ENCODE measurements at regions not wholly inside any gene's neighbourhood (a gene's known extent, or its start where the extent isn't known, plus 50 kb on each side); places are given as distances from the start of the nearest gene placed in this dataset.
"Not testable (repeated sequence)": the region's sequence is repeated elsewhere in the genome, so short reads cannot be mapped to it uniquely, and the experiment has no call there.

- DNase-seq (ENCODE audit: low spot score in 2 of 2) (no peak), ATAC-seq (no peak)
- Mint-ChIP-seq H3K27ac (no peak overlapping the region), H3K36me3 (no peaks in the 10 kb centered on the region), H3K9me3 (peaks cover 0 to 5% of the 10 kb centered on the region in 2 donors)
Observed at GRCh38 chr4:79160962-79161361, 164.9 kb downstream of the NAA11 start.

GRCh38 chr4:79158705-79159104, 167.2 kb downstream of the NAA11 start:
- H3K36me3 Mint-ChIP-seq; ATAC-seq; H3K9me3 Mint-ChIP-seq; DNase-seq (ENCODE audit: low spot score in 2 of 2); H3K27ac Mint-ChIP-seq: not testable (repeated sequence)

- Mint-ChIP-seq H3K27ac (no peak overlapping the region), H3K36me3 (no peaks in the 10 kb centered on the region), H3K9me3 (peaks cover 0 to 5% of the 10 kb centered on the region in 2 donors)
- no peak for DNase-seq (ENCODE audit: low spot score in 2 of 2)
- ATAC-seq: no peak
Observed at GRCh38 chr4:79155336-79155735, 170.5 kb downstream of the NAA11 start.

DNA sequence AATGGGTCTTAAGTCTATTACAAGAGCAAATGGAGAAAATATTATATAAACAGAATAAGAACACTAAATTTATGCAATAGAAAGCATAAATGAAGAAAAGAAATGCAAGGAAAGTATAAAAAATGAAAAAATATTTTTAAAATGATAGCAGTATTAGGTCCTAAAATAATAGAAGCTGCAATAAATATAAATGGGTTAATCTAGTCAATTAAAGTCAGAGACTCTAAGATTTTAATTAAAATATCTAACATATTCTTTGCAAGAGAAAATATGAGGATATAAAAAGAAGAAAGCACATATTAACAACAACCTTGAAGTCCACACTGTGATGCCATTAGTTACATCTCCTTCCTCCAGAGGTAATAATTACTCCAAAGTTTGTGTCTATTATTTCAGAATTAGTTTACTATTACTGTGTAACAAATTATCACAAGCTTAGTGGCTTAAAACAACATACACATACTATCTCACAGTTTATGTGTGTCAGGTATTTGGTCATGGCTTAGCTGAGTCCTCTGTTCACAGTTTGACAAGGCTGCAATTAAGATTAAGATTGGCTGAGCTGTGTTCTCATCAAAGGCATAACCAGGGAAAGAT, 174.9 kb downstream of the NAA11 start:
- Mint-ChIP-seq H3K9me3 (peaks cover 0 to 5% of the 10 kb centered on the region in 2 donors), H3K36me3 (no peaks in the 10 kb centered on the region), H3K27ac (no peak overlapping the region)
- DNase-seq (ENCODE audit: low spot score in 2 of 2) (no peak), ATAC-seq (no peak)

GRCh38 chr4:79148369-79148768, 177.5 kb downstream of the NAA11 start:
- H3K36me3 Mint-ChIP-seq: no peaks in the 10 kb centered on the region
- no peaks in the 10 kb centered on the region for H3K9me3 Mint-ChIP-seq
- DNase-seq (ENCODE audit: low spot score in 2 of 2): no peak
- no peak overlapping the region for H3K27ac Mint-ChIP-seq
- ATAC-seq: no peak

- DNase-seq (ENCODE audit: low spot score in 2 of 2) (no peak), ATAC-seq (no peak)
- Mint-ChIP-seq H3K27ac (no peak overlapping the region), H3K36me3 (no peaks in the 10 kb centered on the region), H3K9me3 (no peaks in the 10 kb centered on the region)
Observed at GRCh38 chr4:79147251-79147650, 178.6 kb downstream of the NAA11 start.

- H3K9me3 Mint-ChIP-seq: no peaks in the 10 kb centered on the region
- ATAC-seq: no peak
- DNase-seq (ENCODE audit: low spot score in 2 of 2): no peak
- no peak overlapping the region for H3K27ac Mint-ChIP-seq
- no peaks in the 10 kb centered on the region for H3K36me3 Mint-ChIP-seq
Observed at GRCh38 chr4:79141530-79141929, 184.3 kb downstream of the NAA11 start.

DNA sequence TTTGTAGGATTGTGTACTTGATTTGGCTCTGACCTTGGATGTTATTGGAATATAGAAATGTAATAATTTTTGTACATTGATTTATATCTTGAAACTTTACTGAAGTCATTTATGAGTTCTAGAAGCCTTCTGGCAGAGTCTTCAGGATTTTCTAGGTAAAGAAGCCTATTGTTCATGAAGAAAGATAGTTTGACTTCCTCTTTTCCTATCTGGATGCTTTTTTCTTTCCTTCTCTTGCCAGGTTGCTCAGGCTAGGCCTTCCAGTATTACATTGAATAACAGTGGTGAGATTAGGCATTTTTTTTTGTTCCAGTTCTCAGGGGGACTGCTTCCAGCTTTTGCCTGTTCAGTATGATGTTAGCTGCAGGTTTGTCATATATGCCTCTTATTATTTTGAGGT, 191.1 kb downstream of the NAA11 start:
- Mint-ChIP-seq H3K9me3 (peaks cover 0 to 7% of the 10 kb centered on the region in 2 donors), H3K27ac (no peak overlapping the region), H3K36me3 (no peaks in the 10 kb centered on the region)
- no peak for ATAC-seq
- no peak for DNase-seq (ENCODE audit: low spot score in 2 of 2)

DNA sequence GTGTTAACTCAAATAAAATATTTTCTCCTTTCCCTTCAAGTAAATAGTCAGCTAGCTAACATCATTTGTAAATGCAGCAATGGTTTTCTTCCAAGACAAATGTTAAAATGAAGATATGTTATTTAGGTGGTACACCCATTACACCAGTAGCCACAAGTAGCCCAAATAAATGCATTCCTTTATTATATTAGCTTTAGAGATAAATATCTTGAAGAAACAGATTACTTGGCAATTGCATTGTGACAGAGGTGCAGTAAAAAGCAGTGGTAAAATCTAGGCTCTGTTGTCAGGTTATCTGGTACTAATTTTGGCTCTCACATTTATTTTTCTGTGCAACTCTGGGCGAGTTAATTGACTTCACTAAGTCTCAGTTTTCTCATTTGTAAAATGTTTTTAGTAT, 193.0 kb downstream of the NAA11 start:
- peaks cover 0 to 7% of the 10 kb centered on the region in 2 donors for H3K36me3 Mint-ChIP-seq
- DNase-seq (ENCODE audit: low spot score in 2 of 2) (no peak), ATAC-seq (no peak)
- H3K9me3 Mint-ChIP-seq: peaks cover 10 to 19% of the 10 kb centered on the region in 2 donors
- H3K27ac Mint-ChIP-seq: no peak overlapping the region

DNA sequence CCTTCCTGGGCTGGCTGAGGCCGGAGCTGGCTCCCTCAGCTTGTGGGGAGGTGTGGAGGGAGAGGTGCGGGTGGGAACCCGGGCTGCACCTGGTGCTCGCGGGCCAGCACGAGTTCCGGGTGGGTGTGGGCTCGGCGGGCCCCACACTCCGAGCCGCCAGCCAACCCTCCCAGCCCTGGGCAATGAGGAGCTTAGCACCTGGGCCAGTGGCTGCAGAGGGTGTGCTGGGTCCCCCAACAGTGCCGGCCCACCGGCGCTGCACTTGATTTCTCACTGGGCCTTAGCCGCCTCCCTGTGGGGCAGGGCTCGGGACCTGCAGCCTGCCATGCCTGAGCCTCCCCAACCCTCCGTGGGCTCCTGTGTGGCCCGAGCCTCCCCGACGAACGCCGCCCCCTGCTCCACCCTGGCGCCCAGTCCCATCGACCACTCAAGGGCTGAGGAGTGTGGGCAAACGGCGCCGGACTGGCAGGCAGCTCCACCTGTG, 182.7 kb upstream of the PAQR3 start:
- DNase-seq (ENCODE audit: low spot score in 2 of 2): no peak
- H3K36me3 Mint-ChIP-seq: peaks cover 12 to 31% of the 10 kb centered on the region in 2 donors
- no peak overlapping the region for H3K27ac Mint-ChIP-seq
- peaks cover 44 to 46% of the 10 kb centered on the region in 2 donors for H3K9me3 Mint-ChIP-seq
- no peak for ATAC-seq

- Mint-ChIP-seq H3K27ac (no peak overlapping the region), H3K36me3 (peaks cover 12 to 31% of the 10 kb centered on the region in 2 donors), H3K9me3 (peaks cover 40 to 42% of the 10 kb centered on the region in 2 donors)
- ATAC-seq (no peak), DNase-seq (ENCODE audit: low spot score in 2 of 2) (no peak)
Observed at GRCh38 chr4:79121223-79121622, 182.0 kb upstream of the PAQR3 start.

- H3K27ac Mint-ChIP-seq; ATAC-seq; DNase-seq (ENCODE audit: low spot score in 2 of 2): not testable (repeated sequence)
- H3K36me3 Mint-ChIP-seq: peaks cover 12 to 35% of the 10 kb centered on the region in 2 donors
- peaks cover 38 to 46% of the 10 kb centered on the region in 2 donors for H3K9me3 Mint-ChIP-seq
Observed at GRCh38 chr4:79117051-79117450, 177.8 kb upstream of the PAQR3 start.

GRCh38 chr4:79107014-79107413, 167.8 kb upstream of the PAQR3 start:
- no peaks in the 10 kb centered on the region for H3K9me3 Mint-ChIP-seq
- no peak for ATAC-seq
- H3K27ac Mint-ChIP-seq: no peak overlapping the region
- no peaks in the 10 kb centered on the region for H3K36me3 Mint-ChIP-seq
- DNase-seq (ENCODE audit: low spot score in 2 of 2): no peak

GRCh38 chr4:79088946-79089691, 149.9 kb upstream of the PAQR3 start:
- Mint-ChIP-seq H3K36me3 (no peaks in the 10 kb centered on the region), H3K27ac (no peak overlapping the region), H3K9me3 (peaks cover 0 to under 1% of the 10 kb centered on the region in 2 donors)
- ATAC-seq (no peak), DNase-seq (ENCODE audit: low spot score in 2 of 2) (no peak)

DNA sequence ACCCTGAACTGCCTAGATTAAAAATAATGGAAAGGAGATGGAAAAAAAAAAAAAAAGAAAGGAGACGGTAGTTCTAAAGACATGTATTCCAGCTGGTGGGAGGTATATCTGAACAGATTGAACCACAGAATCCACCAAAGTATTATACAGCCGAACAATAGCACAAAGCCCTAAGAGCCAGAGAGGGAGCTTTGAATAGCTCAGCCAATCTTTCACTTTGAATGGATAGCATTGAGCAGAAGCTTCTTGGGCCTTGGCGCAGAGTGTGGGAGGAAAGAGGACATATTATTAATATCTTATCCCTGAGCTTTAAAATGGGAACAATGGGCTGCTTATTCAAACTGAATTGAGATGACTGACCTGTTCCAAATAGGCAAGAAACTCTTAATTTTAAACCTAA, 147.8 kb upstream of the PAQR3 start:
- Mint-ChIP-seq H3K9me3 (peaks cover 1 to 6% of the 10 kb centered on the region in 2 donors), H3K27ac (no peak overlapping the region), H3K36me3 (no peaks in the 10 kb centered on the region)
- ATAC-seq (no peak), DNase-seq (ENCODE audit: low spot score in 2 of 2) (no peak)

- no peak overlapping the region for H3K27ac Mint-ChIP-seq
- no peaks in the 10 kb centered on the region for H3K36me3 Mint-ChIP-seq
- peaks cover 5 to 10% of the 10 kb centered on the region in 2 donors for H3K9me3 Mint-ChIP-seq
- DNase-seq (ENCODE audit: low spot score in 2 of 2): no peak
- no peak for ATAC-seq
Observed at GRCh38 chr4:79083406-79084010, 144.3 kb upstream of the PAQR3 start.

DNA sequence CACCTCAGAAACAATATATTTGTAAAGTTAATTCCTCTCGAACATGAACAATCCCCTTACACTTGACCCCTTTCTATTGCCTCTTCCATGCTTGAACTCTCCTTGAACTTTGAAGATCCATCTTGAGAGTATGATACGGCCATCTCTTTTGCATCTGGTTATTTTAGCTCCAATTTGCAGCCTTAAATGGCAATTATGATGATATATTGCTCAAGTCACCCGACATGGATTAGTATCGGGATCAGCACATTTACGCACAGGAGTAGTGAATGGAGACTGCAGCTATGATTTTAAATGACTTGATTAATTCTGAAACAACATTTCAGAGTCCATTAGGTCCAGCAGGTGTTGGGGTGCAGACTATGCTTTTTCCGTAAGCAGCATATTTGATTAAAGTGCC, 143.8 kb upstream of the PAQR3 start:
- DNase-seq (ENCODE audit: low spot score in 2 of 2): no peak
- ATAC-seq: no peak

More for the DNA sequence above, 143.8 kb upstream of the PAQR3 start:
- Mint-ChIP-seq H3K9me3 (peaks cover 5 to 10% of the 10 kb centered on the region in 2 donors), H3K27ac (no peak overlapping the region), H3K36me3 (no peaks in the 10 kb centered on the region)

All from activated naive CD4-positive, alpha-beta T cell treated with anti-CD3 and anti-CD28 coated beads, Interleukin-2, amount 50 U/mL, for 72 hours (primary cell).